Left forelimb (tissue), 1 donor: ENCODE measurements at regions not wholly inside any gene's neighbourhood (a gene's known extent, or its start where the extent isn't known, plus 50 kb on each side); places are given as distances from the start of the nearest gene placed in this dataset.
"Not testable (repeated sequence)": the region's sequence is repeated elsewhere in the genome, so short reads cannot be mapped to it uniquely, and the experiment has no call there.

Source experiments
- DNase-seq: peaks from one replicate; pipeline ENCODE4 v3.0.0-alpha.2; 2018; ENCODE audit warnings: low spot score

- DNase-seq, result no peak
These were observed 436.7 kb downstream of the DAD1 start for GRCh38 chr14:22152161-22152870.

- no peak for DNase-seq
These were observed 437.9 kb downstream of the DAD1 start for GRCh38 chr14:22151121-22151520.

DNA sequence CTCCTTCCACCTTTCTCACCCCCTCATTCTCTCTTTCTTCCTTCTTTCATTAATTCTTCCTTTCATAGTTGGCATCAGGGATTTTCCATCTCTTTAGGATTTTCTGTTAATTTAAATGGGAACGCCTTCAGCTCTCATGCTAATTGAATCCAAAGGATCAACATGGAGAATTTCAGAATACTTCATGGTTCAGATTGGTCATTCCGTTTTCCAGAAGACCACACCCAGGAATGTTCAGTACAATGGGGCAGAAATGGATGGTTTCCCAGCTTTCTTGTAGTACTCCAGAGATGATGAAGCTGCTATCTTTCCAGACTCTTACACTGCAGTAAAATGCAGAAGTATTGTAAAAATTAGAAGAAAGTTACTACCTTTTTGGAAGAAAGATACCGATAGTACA is 440.0 kb downstream of the DAD1 start:
- DNase-seq, result no peak

DNA sequence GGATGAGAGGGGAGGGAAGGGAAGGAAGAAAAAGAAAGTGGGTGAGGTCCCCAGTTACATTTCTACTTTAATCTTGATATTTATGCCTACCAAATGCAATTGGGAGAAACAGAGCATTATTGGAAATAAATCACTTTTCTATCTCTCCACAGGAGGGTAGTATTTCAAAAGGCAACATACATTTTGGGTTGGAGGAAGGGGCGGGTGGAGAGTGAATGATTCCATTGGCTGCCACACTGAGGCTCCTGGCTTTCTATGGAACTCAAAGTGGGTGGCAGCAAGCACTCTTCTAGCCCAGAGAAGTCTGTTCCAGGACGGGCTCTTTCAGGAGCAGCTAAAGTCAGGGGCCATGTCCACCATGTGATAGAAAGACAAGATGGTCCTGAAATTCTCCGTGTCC is 441.3 kb downstream of the DAD1 start:
- no peak for DNase-seq

- no peak for DNase-seq
These were observed 445.7 kb downstream of the DAD1 start for GRCh38 chr14:22143363-22143762.

GRCh38 chr14:22140633-22141032 is 448.4 kb downstream of the DAD1 start:
- DNase-seq, result no peak

DNA sequence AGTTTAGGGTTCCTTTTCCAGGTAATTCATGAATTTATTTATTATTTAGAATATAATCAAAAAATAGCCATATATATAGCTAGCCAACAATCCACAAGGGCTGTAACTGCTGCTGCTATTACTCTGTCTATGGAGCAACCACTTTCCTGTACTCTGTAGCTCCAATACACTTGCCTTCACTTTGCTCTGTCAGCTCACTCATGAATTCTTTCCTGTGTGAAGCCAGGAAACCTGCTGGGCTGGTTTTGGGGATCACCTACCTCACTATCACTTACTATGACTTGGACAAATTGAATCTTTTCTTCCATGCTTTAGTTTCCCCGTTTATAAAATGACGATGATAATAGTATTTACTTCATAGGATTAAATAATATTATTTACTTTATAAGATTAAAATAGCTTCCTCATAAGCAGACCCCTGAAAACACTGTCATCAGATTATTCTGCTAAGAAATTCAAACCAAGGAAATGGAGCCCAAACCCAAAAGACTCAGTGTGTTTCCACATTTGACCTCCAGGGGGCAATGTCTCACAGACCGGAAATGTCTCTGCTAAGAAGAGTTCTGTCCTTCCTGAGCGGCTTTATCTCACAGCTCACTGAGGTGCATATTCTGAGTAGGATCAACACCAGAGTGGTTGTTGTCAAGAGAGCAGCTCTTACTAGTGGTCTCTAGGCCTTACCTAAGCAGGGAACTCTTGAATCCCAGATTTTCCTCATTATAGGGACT is 457.1 kb downstream of the DAD1 start:
- DNase-seq, result no peak

DNA sequence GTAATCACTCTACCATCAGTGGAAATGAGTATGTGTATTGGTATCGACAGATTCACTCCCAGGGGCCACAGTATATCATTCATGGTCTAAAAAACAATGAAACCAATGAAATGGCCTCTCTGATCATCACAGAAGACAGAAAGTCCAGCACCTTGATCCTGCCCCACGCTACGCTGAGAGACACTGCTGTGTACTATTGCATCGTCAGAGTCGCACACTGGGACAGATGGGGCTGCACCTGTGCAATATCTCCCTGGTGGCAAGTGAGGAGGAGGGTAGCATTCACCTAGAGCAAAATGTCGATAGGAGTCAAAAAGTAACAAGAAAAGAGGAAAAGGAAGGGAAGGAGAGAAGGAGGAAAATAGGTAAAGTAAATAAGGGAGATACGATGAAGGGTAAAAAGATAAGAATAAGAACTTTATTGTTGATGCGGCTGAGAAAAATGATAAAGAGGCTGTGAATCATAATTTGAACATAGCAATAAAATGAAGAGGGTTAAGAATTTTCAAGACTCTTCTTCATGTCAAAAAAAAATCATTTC is 450.5 kb upstream of the OR4E1 start:
- no peak for DNase-seq

DNA sequence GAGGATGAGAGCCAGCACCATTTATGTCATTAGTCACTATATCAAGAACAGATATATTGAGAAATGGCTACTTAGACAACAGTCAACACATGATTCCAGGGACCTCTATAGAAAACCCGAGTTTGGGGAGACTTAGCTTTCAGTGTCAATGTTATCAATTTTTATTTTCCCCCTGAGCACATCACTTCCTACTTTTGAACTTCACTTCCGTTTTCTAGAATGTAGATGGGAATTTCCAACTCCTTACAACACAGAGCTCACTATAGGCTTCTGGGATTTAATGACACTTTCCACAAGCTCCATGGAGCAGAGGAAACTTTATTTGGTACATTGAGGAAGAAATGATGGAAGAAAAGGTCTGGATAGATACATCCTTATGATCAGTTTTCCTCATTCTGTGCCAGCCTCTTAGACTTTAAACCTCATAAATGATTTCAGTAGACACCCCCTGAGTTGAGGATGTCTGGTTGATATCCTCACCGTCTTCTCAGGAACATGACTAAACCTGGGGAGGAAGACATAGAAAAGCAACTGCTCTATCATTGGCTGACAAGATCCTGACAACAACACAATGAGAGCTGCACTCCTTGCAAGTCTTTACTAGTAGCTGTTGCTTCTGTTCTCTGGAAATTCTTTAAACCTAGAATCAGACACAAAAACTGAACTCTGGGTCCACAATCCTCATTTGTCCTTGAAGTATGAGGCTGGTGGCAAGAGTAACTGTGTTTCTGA is 449.4 kb upstream of the OR4E1 start:
- DNase-seq, result no peak

DNA sequence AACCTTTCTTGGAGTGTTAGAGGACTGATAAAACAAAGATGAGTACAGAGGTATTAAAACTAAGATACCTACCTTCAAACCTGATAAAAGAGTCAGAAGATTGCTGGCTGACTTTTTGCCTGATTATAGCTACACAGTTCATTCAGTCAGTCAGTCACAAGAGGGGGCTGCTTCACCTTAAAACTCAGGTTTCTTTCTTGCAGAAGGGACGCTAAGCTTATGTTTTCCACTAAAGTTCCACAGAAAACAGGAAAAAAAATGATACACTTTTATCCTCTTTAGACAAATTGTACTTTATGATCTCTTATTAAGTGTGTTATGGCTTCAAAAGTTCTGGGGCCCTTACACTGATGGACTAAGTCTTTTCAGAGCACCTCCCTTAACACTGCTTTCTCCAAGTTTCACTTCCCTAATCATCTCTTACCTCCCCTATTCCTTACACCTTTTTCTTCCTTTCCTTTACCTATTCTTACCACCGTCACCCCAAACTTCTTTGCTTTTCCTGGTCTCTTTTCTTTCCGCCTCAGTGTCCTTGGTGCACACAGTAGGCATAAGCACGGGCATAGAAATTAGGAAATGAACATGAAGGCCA is 448.7 kb upstream of the OR4E1 start:
- no peak for DNase-seq

DNA sequence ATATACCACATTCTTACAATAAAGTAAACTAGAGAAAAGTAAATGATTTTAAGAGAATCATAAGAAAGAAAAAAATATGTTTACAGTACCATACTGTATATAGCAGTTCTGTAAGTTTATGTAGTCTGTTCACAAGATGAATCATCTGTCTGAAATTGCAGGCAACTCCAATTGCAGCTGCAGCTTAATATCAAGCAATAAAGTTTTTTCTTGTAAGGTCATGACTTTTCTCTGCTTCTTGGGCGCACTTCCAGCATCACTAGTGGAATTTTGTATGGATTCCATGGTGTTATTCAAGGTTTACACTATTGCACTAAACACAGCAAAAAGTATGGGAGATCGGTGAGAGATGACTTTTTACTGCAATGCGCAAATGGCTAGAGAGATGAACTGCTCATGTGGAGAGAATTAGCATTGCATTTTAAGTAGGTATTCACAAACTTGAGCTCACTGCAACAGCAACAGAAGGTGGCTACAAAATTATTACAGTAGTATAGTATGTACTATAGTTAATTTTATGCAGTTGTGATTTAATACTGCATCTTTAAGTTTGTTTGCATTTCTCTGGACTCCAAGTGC is 445.4 kb upstream of the OR4E1 start:
- no peak for DNase-seq

- no peak for DNase-seq
These were observed 439.8 kb upstream of the OR4E1 start for GRCh38 chr14:22113401-22113800.

GRCh38 chr14:22112004-22112403 is 438.4 kb upstream of the OR4E1 start:
- DNase-seq, result no peak

GRCh38 chr14:22107753-22108152 is 434.1 kb upstream of the OR4E1 start:
- no peak for DNase-seq

- DNase-seq, result no peak
These were observed 433.4 kb upstream of the OR4E1 start for GRCh38 chr14:22106700-22107697.

- no peak for DNase-seq
These were observed 432.0 kb upstream of the OR4E1 start for GRCh38 chr14:22105624-22106006.

GRCh38 chr14:22105006-22105623 is 431.5 kb upstream of the OR4E1 start:
- no peak for DNase-seq

DNA sequence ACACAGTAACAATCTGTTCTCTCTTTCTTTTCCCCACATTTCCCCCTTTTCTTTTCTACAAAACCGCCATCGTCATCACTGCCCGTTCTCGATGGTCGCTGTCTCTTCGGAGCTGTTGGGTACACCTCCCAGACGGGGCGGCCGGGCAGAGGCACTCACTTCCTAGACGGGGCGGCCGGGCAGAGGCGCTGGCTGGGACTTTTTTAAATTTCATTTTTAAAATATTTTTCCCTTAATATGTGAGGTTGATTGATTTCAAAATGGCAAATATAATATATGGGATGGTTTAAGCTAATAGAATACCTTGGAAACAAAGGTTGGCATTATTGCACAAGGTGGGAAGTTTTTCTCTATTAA is 427.1 kb upstream of the OR4E1 start:
- not testable (repeated sequence) for DNase-seq

- no peak for DNase-seq
These were observed 426.5 kb upstream of the OR4E1 start for GRCh38 chr14:22099942-22100763.

DNA sequence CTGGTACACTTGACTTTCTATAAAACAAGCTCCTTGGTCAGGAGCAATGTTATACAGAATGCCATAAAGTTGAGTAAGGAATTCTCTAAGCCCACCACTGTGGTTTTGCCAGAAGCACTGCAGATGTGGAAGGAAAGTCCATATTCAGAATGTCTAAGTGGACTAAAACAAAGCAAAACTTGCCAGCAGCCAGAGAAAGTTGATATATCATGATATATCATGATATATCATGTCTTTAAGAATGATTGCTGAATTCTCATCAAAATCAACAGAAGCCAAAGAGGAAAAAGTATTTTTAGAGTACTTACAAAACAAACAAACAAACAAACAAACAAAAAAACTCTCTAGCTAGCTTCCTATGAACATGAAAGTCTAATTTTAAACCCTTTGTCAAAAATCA is 424.8 kb upstream of the OR4E1 start:
- no peak for DNase-seq
